ENCODE measurements at regions not wholly inside any gene's neighbourhood (a gene's known extent, or its start where the extent isn't known, plus 50 kb on each side); places are given as distances from the start of the nearest gene placed in this dataset.

GRCh38 chr4:62159876-62160275 lies 959.8 kb downstream of the ADGRL3 start:
- H3K27ac ChIP-seq = no peak overlapping the region
- no peaks in the 10 kb centered on the region for H3K36me3 ChIP-seq
- no peaks in the 10 kb centered on the region for H3K4me1 ChIP-seq
- TF ChIP-seq CTCF (IDR thresholded peaks at IDR 0.05) = no peak
- no peak for TF ChIP-seq POLR2A (IDR thresholded peaks at IDR 0.05)
- no peak for TF ChIP-seq POLR2AphosphoS5 (IDR thresholded peaks at IDR 0.05)
- TF ChIP-seq EP300 (IDR thresholded peaks at IDR 0.05) = no peak
- DNase-seq (no peak), ATAC-seq (ENCODE audit: low FRiP score in 2 of 2) (no peak)
- 84 to 90% methylated on average over 4 of the region's 4 CpGs for WGBS, 2 donors
- no peaks in the 10 kb centered on the region for H3K27me3 ChIP-seq
- no peak overlapping the region for H3K4me3 ChIP-seq
- no peaks in the 10 kb centered on the region for H3K9me3 ChIP-seq

- ATAC-seq (ENCODE audit: low FRiP score in 2 of 2) (no peak), DNase-seq (no peak)
- H3K27ac ChIP-seq = no peak overlapping the region
- no peaks in the 10 kb centered on the region for H3K36me3 ChIP-seq
- no peak for TF ChIP-seq POLR2A (IDR thresholded peaks at IDR 0.05)
- TF ChIP-seq POLR2AphosphoS5 (IDR thresholded peaks at IDR 0.05) = no peak
- TF ChIP-seq EP300 (IDR thresholded peaks at IDR 0.05) = no peak
- no peak for TF ChIP-seq CTCF (IDR thresholded peaks at IDR 0.05)
- WGBS, 2 donors = 42 to 78% methylated on average over 1 of the region's 1 CpG
- H3K9me3 ChIP-seq = no peaks in the 10 kb centered on the region
- H3K27me3 ChIP-seq = no peaks in the 10 kb centered on the region
- no peaks in the 10 kb centered on the region for H3K4me1 ChIP-seq
- H3K4me3 ChIP-seq = no peak overlapping the region
Observed at GRCh38 chr4:62159306-62159705, 959.2 kb downstream of the ADGRL3 start.

- no peak overlapping the region for H3K4me3 ChIP-seq
- TF ChIP-seq POLR2A (IDR thresholded peaks at IDR 0.05) (no peak), CTCF (IDR thresholded peaks at IDR 0.05) (no peak), EP300 (IDR thresholded peaks at IDR 0.05) (no peak), POLR2AphosphoS5 (IDR thresholded peaks at IDR 0.05) (no peak)
- no peak overlapping the region for H3K27ac ChIP-seq
- H3K36me3 ChIP-seq = no peaks in the 10 kb centered on the region
- 67 to 72% methylated on average over 1 of the region's 1 CpG for WGBS, 2 donors
- DNase-seq (no peak), ATAC-seq (ENCODE audit: low FRiP score in 2 of 2) (no peak)
- H3K27me3 ChIP-seq = no peaks in the 10 kb centered on the region
- H3K4me1 ChIP-seq = no peaks in the 10 kb centered on the region
- no peaks in the 10 kb centered on the region for H3K9me3 ChIP-seq
Observed at GRCh38 chr4:62156205-62156604, 956.1 kb downstream of the ADGRL3 start.

GRCh38 chr4:62145276-62145675 lies 945.1 kb downstream of the ADGRL3 start:
- TF ChIP-seq CTCF (IDR thresholded peaks at IDR 0.05) (no peak), EP300 (IDR thresholded peaks at IDR 0.05) (no peak), POLR2A (IDR thresholded peaks at IDR 0.05) (no peak), POLR2AphosphoS5 (IDR thresholded peaks at IDR 0.05) (no peak)
- Histone ChIP-seq H3K4me1 (no peaks in the 10 kb centered on the region), H3K27me3 (no peaks in the 10 kb centered on the region), H3K9me3 (peaks cover 0 to 5% (median 0%) of the 10 kb centered on the region in 4 donors), H3K27ac (no peak overlapping the region), H3K4me3 (no peak overlapping the region), H3K36me3 (no peaks in the 10 kb centered on the region)
- ATAC-seq (ENCODE audit: low FRiP score in 2 of 2) (no peak), DNase-seq (no peak)
- WGBS, 2 donors = 84 to 100% methylated on average over 1 to 2 of the region's 2 CpGs

GRCh38 chr4:62144431-62144830 lies 944.3 kb downstream of the ADGRL3 start:
- WGBS, 2 donors = 87 to 91% methylated on average over 3 of the region's 3 CpGs
- Histone ChIP-seq H3K4me3 (no peak overlapping the region), H3K4me1 (no peaks in the 10 kb centered on the region), H3K9me3 (peaks cover 0 to 5% (median 0%) of the 10 kb centered on the region in 4 donors), H3K36me3 (no peaks in the 10 kb centered on the region), H3K27me3 (no peaks in the 10 kb centered on the region), H3K27ac (no peak overlapping the region)
- DNase-seq (no peak), ATAC-seq (ENCODE audit: low FRiP score in 2 of 2) (no peak)
- TF ChIP-seq CTCF (IDR thresholded peaks at IDR 0.05) = no peak
- no peak for TF ChIP-seq POLR2A (IDR thresholded peaks at IDR 0.05)
- no peak for TF ChIP-seq EP300 (IDR thresholded peaks at IDR 0.05)
- no peak for TF ChIP-seq POLR2AphosphoS5 (IDR thresholded peaks at IDR 0.05)
